OCI-LY3 (cell line): ENCODE measurements at regions not wholly inside any gene's neighbourhood (a gene's known extent, or its start where the extent isn't known, plus 50 kb on each side); places are given as distances from the start of the nearest gene placed in this dataset.

Experiments used
- H2AFZ ChIP-seq: fragments of 200-600, 300-600 bp; shearing (Covaris generic); 2 replicates; pipeline ENCODE4 v1.6.0; 2014; ENCODE audit warnings: antibody characterized with exemption, low read depth, low read length
- H3K27ac ChIP-seq: fragments of 200-600, 300-600 bp; sonication (generic); 2 replicates; pipeline ENCODE4 v1.5.1; 2014; ENCODE audit warnings: mild to moderate bottlenecking, low read length, moderate library complexity, mixed read lengths
- H3K27me3 ChIP-seq: fragments of 200-600, 300-600 bp; sonication (generic); 2 replicates; pipeline ENCODE4 v1.6.1; 2014; ENCODE audit warnings: low read depth, low read length, mixed read lengths
- H3K36me3 ChIP-seq: fragments of 200-600, 300-600 bp; sonication (generic); replicated peaks from 2 replicates; pipeline ENCODE3; 2014; ENCODE audit warnings: low read depth, low read length, mixed read lengths
- H3K4me1 ChIP-seq: fragments of 300-600, 200-600 bp; sonication (generic); 2 replicates; pipeline ENCODE4 v1.6.1; 2014; ENCODE audit warnings: low read length, mixed read lengths
- H3K4me2 ChIP-seq: fragments of 200-600, 300-600 bp; sonication (generic); 2 replicates; pipeline ENCODE4 v1.6.1; 2014; ENCODE audit warnings: low read length, mixed read lengths
- H3K4me3 ChIP-seq: fragments of 300-600, 200-600 bp; sonication (generic); 2 replicates; pipeline ENCODE4 v1.5.1; 2014; ENCODE audit warnings: antibody characterized with exemption, mild to moderate bottlenecking, low read length, moderate library complexity
- H3K79me2 ChIP-seq: fragments of 300-600, 200-600 bp; shearing (Covaris generic); 2 replicates; pipeline ENCODE4 v1.6.1; 2014; ENCODE audit warnings: mild to moderate bottlenecking, low read length, mixed read lengths
- H3K9ac ChIP-seq: fragments of 300-600, 200-600 bp; shearing (Covaris generic); 2 replicates; pipeline ENCODE4 v1.6.0; 2014; ENCODE audit warnings: mild to moderate bottlenecking, low read length, moderate library complexity
- H3K9me3 ChIP-seq: fragments of 200-600, 300-600 bp; shearing (Covaris generic); 2 replicates; pipeline ENCODE4 v1.6.1; 2014; ENCODE audit warnings: low read length, mixed read lengths; ENCODE audit not compliant: insufficient read depth
- H4K20me1 ChIP-seq: fragments of 200-600, 300-600 bp; sonication (generic); 2 replicates; pipeline ENCODE4 v1.6.1; 2016; ENCODE audit warnings: low read length, mixed read lengths; ENCODE audit not compliant: insufficient read depth
- CTCF ChIP-seq: fragments of 200-600, 300-600 bp; sonication (generic); IDR thresholded peaks from 2 replicates; pipeline ENCODE4 v1.5.1; 2014; ENCODE audit warnings: antibody characterized with exemption, low read length, low read depth
- EZH2phosphoT487 ChIP-seq: fragments of 200-600 bp; shearing (Covaris generic); IDR thresholded peaks from 2 replicates; pipeline ENCODE4 v1.6.1; 2018; ENCODE audit warnings: antibody characterized with exemption, mixed run types, low read depth

DNA sequence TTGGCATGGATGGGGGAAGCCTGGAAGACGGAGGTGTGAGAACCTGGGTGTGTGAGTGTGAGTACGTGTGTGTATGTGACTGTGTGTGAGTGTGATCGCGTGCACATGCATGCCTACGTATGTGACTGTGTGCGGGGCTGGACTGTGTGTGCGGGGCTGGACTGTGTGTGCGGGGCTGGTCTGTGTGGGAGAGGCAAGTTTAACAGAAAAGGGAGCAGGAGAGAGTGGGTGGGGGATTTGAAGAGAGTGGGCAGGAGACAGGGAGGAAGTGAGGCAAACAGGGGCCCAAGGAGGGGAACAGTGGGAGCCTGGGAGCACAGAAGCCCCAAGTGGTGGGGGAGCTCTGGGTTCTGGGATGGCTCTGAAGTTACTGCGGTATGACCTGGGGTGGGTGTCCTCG is 103.7 kb upstream of the LHX5 start:
- Histone ChIP-seq H3K4me1 (no peaks in the 10 kb centered on the region), H3K4me3 (no peak overlapping the region), H3K27ac (no peak overlapping the region), H3K36me3 (no peaks in the 10 kb centered on the region), H3K9me3 (no peaks in the 10 kb centered on the region), H3K9ac (no peak overlapping the region), H3K79me2 (no peaks in the 10 kb centered on the region), H3K4me2 (no peak overlapping the region), H3K27me3 (peaks cover 18% of the 10 kb centered on the region; the same call in 1 of the 2 replicates), H2AFZ (no peak overlapping the region), H4K20me1 (no peaks in the 10 kb centered on the region)
- TF ChIP-seq CTCF (no peak), EZH2phosphoT487 (no peak)

GRCh38 chr12:113573148-113573547 is 101.5 kb upstream of the LHX5 start:
- Histone ChIP-seq H3K4me3 (no peak overlapping the region), H2AFZ (no peak overlapping the region), H3K4me2 (no peak overlapping the region), H3K27ac (no peak overlapping the region), H3K36me3 (no peaks in the 10 kb centered on the region), H3K9ac (no peak overlapping the region), H3K79me2 (no peaks in the 10 kb centered on the region), H3K9me3 (no peaks in the 10 kb centered on the region), H4K20me1 (no peaks in the 10 kb centered on the region), H3K4me1 (no peaks in the 10 kb centered on the region), H3K27me3 (peaks cover 5% of the 10 kb centered on the region; the same call in 1 of the 2 replicates)
- TF ChIP-seq CTCF = no peak
- no peak for TF ChIP-seq EZH2phosphoT487

DNA sequence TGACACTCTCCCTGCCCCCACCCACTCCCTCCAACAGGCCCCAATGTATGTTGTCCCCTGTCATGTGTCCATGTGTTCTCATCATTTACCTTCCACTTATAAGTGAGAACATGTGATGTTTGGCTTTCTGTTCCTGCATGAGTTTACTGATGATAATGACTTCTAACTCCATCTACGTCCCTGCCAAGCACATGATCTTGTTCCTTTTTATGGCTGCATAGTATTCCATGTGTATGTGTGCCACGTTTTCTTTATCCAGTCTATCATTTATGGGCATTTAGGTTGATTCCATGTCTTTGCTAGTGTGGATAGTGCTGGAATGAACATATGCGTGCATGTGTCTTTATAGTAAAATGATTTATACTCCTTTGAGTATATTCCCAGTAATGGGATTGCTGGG is 100.0 kb upstream of the LHX5 start:
- Histone ChIP-seq H3K27ac (no peak overlapping the region), H3K36me3 (no peaks in the 10 kb centered on the region), H3K9me3 (no peaks in the 10 kb centered on the region), H3K4me1 (no peaks in the 10 kb centered on the region), H3K27me3 (no peaks in the 10 kb centered on the region; the same call in 1 of the 2 replicates), H3K79me2 (no peaks in the 10 kb centered on the region), H2AFZ (no peak overlapping the region), H3K9ac (no peak overlapping the region), H3K4me3 (no peak overlapping the region), H3K4me2 (no peak overlapping the region), H4K20me1 (no peaks in the 10 kb centered on the region)
- no peak for TF ChIP-seq CTCF
- TF ChIP-seq EZH2phosphoT487 = no peak

DNA sequence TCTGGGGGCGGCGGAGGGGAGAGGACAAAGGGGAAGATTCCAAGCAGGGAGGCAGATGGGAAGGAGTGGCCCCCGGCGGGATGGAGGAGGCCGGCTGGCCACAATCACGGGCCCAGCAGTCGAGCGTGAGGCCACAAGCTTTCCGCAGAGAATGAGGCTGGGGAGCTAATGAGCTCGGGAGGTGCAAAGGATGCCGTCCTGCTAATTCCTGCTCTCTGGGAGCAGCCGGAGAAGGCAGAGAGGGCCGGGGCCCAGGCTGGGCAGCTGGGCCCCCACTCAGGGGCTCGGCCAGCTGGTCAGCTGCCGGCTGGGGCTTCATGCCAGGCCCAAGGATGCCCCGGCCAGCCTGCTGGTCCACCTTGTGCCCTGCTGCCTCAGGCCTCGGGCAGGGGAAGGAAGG is 98.1 kb upstream of the LHX5 start:
- Histone ChIP-seq H3K4me3 (no peak overlapping the region), H3K4me2 (no peak overlapping the region), H3K27ac (no peak overlapping the region), H3K9ac (no peak overlapping the region), H3K9me3 (no peaks in the 10 kb centered on the region), H3K79me2 (no peaks in the 10 kb centered on the region), H2AFZ (no peak overlapping the region), H3K27me3 (no peaks in the 10 kb centered on the region; the same call in 1 of the 2 replicates), H3K4me1 (no peaks in the 10 kb centered on the region), H4K20me1 (no peaks in the 10 kb centered on the region), H3K36me3 (no peaks in the 10 kb centered on the region)
- TF ChIP-seq CTCF = no peak
- TF ChIP-seq EZH2phosphoT487 = no peak
